GM19023 (cell line): ENCODE measurements at regions not wholly inside any gene's neighbourhood (a gene's known extent, or its start where the extent isn't known, plus 50 kb on each side); places are given as distances from the start of the nearest gene placed in this dataset.

ENCODE experiments used
- ATAC-seq: cut with Tn5 transposase; IDR thresholded peaks from one replicate; pipeline ENCODE4 v1.9.1; 2021; ENCODE audit warnings: mild to moderate bottlenecking, moderate library complexity; ENCODE audit not compliant: unreplicated experiment

DNA sequence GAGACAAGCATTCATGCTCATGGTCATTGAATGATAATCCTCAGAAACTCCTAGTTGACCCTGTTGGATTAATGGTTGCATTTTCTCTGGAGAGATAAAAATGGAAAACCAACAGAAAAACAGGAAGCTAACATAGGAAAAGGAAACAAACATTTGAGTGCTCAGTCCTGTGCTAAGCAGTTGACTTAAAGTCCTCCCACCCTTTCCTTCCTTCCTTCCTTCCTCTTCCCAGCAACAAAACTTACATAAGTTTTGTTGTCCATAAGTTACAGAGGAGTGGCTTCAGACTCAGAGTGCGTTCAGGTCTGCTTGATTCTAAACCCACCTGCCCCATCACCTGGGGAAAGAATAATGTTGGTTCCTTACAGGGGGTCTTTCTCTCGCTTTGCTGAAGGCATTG, 163.8 kb upstream of the RGMA start:
- ATAC-seq = no peak

DNA sequence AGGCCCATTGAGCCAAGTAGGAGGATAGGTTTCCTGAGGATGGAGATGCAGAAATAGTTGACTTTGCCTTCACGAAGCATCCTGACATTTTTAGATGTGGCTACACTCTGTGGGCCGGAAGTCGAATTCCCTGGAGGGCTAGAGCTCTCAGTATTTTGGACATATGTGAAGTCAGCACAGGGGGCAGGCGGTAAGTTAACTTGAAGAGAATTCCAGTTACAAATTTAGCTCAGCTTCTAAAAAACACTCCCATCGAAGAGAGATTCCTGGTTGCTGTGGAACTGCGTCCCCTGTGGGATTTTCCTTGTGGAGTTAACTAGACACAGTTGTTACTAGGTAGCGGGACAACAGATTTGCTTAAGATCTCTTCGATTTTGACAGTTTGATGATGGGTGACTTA, 161.9 kb upstream of the RGMA start:
- no peak for ATAC-seq

DNA sequence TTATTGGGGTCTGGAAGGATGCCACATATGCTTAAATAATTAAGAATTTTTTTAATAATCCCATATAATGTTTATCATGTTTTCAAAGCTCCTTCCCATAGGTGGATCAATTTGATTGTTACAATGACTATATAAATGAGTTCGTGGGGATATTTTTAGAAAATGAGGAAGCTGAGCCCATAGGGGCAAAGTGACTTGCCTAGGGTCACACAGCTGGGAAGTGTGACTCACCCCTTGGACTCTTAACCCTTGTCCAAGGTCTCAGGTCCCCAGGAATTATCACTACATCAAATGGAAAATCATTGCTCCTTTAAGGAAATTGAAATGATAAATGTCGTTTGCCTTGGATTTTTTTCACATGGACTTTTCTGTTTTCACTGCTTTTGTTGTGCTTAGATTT, 161.2 kb upstream of the RGMA start:
- no peak for ATAC-seq

DNA sequence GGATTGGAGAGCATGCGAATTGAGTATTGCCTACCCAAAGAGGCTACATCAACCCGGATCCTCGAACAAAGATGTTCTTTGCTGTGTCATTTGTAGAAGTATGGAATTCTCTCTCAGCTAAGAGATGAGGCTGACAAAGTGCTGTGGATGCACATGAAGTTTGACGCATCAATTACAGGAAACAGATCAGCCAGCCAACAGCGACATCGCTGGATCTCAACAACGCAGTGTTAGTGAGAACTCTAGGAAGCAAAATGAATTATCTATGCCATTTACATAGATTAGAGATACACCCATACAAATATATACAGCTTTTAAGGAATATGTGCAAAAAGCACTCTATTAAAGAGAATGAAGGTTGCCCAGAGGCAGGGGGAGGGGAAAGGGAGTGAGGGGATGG, 160.6 kb upstream of the RGMA start:
- ATAC-seq = no peak

DNA sequence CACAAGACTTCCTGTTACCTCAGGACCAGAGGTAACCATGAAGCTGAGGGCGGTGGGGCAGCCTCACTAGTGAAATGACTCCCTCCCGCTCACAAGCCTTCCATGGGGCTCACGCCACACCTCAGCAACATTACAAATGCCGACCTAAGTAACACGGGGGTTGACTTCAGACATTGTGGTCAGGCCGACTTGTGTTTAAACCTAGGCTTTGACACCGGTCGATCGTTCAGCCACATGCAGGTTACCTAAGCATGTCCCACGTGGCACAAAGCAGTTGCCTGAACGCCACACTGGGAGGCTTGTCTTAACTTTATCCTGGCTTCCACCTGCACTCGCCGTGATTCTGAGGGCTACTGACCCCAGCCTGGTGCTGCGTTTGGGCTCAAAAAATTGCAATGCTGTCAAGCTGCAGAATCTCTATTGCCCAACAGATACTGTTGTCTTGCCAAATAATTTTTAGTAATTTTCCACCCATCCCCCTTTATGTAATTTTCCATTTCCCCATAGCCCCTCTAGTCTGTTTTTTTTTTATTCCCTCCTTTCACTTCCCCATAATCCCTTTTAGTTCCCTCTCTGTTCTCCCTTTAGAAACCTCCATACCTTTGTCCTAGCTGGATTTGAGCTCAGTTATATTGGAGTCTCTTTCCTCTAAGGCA, 158.6 kb upstream of the RGMA start:
- no peak for ATAC-seq

DNA sequence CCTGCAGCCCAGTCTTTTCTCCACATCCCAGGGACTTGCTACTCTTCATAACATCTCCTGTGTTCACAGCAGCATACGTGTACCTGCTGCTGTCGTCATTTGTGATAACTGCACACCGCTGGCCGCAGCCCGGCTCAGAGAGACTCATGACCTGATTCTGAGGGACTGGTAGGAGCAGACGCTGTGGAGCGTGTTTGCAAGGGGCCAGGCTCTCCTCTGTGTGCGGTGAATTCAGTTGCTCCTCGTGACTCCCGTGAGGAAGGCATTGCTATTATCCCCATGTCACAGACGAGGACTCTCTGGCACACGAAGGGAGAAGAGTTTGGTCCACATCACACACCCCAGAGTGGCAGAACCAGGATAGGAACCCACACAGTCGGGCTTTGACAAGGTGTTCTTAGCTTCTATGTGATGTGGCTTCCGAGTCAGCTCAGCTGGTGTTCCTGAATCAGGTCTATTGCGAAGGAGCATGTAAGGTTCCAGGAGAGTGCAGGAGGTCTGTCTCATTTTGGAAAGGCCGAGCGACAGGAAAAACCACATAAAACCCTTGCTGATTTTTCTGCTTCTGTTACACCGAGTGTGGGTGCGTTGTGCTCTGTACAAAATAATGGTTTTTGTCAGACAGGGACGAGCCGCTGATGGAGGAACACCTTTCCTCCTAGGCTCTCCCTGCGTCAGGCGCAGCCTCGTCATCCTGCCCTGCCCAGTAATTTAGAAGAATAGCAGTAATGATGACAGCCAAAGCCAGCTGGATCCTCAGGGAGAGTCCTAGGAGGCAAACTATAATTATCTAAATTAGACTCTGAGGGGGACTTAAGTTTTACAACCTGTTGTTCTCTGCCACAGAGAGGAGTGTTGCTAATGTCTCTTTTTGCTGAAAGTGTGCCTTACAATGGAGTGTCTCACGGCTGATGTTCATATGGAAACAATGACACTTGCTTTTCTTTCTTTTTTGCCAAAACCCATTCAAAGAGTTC, 157.5 kb upstream of the RGMA start:
- ATAC-seq = no peak

DNA sequence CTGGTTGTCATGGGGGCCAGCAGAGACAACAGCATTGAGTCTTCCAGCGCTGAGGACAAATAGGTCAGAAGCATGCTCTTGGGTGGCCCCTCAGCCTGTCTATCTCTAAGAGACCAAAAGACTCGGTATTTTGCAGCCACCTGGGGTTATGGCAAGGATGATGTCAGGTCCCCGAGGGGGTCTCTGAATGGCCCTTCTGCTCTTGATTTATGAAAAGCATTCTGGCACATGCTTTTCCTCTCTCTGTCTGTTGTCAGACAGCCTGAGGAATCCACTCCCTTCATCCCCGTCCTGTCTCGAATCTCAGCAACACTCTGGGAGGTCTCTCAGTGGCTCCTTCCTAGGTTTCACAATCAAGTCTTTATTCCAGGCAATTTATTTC, 156.6 kb upstream of the RGMA start:
- ATAC-seq = no peak

DNA sequence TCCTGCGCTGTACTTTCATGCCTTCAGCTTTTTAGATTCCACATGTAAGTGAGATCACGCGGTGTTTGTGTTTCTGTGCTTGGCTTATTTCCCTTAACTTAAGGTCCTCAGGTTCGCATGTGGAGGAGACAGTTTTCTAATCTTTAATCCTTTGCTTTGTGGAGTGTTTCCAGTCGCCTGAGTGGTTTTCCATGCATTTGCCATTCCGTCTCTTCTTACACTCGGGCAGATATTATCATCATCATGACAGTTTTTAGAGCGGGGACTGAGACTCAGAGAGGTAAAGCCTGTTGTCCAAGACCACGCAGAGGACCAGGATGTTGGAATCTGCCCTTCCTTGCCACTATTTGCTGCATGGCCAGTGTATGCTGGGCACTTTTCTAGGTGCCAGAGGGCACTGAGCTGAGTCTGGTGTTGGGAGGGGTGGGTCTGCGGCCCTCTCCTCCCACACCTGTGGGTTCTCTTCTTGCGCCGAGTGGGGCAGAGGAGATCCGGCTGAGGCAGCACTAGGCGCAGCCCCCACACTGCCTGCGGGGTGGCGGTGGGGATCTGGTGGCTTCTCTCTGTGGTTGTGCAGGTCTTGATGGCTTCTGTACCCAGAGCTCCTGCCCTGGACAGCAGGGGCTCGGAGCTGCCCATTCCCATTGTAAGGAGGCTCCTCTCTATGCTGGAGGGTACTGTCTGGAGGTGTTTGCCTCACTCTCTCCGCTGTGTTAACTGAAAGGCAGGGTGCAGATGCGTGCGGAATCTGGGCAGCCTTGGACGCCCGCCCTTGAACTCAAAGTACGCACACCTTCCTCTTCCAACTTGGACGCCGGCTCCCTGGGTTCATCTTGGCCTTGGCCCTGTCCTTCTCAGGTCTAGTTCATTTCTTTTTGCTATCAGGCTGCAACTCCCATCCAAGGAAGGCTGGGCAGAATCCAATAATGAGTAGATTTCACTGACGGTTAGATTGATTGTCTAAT, 156.0 kb upstream of the RGMA start:
- ATAC-seq = no peak

DNA sequence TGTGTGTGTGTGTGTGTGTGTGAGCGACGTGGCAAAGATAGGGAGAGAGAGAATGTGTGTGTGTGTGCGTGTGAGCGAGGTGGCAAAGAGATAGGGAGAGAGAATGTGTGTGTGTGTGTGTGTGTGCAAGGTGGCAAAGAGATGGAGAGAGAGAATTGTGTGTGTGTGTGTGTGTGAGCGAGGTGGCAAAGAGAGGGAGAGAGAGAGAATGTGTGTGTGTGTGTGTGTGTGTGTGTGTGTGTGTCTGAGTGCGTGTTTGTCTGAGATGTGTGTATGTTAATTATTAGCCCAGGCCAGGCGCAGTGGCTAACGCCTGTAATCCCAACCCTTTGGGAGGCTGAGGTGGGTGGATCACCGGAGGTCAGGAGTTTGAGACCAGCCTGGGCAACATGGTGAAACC, 154.6 kb upstream of the RGMA start:
- no peak for ATAC-seq

DNA sequence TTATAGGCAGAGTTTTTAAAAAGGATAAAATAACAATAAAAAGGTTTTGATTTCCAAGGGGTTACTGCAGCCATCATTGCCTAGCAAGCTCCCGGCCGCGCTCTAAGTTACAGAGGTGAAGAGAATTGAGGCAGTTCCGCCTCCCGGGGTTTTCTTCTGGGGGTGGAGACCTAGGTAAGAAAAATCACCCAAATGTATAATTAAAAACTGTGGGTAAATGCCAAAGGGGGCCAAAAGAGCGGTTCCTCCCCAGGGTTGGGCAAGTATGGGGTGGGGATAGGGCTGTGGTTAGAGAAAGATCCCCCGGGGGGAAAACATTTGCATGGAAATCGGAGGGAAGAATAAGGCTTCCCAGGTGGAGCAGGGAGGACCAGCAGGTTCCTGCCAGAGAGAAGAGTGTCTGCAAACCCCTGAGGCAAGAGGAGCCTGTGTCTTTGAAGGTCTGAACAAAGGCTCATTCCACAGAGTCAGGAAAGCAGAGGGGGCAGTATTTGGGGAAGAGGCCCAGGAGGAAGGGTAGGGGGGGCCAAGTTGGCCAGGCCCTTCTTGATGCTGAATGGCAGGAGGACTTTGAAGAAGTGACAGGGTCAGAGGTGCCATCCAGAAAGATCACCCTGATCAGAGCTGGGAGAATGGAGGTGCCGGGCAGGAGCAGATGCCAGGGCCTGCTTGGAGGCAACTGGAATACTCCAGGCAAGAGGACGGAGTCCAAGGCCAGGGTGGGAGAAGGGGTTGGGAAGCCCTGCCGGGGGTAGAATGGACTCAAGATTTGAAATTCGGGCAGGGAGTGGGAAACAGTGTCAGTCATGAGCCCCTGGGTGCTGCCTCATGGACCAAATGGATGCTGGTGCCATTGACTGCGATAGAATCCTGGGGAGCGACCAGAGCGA, 152.9 kb upstream of the RGMA start:
- ATAC-seq = no peak

DNA sequence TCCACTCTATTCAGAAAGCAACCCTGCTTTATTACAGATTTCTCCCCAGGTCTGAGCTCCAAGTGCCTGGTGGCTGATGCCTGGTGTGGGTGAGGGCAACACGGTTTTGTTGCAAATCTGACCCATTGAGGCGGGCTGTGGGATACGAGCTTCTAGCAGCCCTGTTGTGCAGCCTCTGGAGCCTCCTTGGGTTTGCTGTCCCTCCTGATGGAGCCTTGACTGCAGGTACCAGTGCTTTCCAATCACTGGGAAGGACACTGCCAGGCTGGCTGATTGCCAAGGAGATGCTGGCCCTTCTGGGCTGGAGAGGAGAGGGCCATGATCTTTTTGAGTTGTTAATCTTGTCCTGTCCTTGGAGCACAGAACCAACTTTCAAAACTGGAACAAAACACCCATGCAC, 151.0 kb upstream of the RGMA start:
- ATAC-seq = no peak

DNA sequence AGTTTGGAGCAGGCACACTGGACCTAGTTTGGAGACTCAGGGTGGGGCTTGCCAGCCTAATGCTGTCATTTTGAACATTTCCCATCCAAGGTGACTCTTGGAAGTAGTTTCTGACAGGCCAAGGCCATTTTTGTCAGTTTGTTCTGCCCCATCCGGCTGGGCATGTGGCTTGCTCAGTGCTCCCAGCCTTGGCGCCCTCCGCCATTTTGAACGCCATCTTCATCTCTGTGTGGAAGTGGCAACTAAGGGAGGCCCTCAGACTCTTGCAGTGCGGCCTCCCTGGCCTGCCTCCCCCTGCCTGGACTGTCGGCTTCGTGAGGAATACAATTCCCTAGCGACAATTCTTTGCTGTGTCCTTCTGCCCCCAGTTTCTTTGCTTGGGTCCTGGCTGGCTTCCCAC, 150.6 kb upstream of the RGMA start:
- no peak for ATAC-seq

DNA sequence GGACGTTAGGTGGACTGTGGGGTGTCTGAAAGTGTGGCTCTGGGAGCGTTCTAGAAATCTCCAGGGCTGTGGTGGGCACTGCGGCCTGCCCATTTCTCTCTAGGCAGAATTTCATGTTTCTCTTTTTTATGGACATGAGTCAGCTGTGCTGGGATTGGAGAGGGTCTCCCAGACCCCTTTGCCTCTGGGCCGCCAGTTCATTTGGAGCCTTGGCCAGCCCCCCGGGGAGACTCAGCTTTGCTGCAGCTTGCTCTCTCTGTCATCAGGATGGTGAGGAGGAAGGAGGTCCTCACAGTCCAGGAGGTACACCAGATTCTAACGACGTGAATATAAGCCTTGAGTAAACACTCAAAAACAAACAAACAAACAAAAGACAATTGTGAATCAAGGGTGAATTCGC, 149.6 kb upstream of the RGMA start:
- no peak for ATAC-seq

DNA sequence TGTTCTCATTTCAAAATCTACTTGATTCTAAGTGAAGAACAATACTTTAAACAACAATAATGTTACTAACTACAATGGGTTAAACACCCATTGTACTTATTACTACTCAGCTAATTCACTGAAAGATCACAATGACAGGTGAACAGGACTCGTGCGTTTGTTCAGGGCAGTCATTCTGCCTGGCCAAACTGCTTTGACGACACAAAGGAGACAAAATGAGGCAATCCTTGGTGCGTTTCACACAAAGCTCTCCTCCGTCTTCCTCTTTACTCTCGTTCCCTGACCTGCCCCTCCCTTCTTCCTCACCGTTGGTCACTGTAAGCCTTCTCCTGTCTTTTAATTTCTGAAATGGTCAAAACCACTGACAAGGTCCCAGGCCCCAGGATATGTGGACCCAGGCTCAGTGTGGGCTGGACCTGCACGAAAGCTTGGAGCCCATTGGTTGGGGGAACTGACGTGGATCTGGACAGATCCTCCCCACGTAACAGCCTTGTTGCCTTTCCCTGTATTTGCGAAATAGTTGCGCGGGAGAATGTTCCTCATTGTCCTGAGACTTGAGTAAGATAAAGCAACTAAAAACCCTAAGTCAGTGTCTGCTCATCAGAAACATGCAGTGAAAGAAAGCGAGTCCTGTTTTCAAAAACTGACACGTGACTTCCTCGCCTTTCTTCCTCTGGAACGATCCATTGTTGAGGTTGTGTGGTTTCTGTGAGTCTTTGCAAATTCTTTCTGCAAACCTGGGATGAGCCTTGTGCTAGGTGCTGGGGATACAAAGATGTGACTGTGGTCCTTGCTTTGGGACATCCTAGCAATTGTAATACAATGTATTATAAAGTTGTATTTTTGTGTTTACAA, 147.1 kb upstream of the RGMA start:
- ATAC-seq = no peak

DNA sequence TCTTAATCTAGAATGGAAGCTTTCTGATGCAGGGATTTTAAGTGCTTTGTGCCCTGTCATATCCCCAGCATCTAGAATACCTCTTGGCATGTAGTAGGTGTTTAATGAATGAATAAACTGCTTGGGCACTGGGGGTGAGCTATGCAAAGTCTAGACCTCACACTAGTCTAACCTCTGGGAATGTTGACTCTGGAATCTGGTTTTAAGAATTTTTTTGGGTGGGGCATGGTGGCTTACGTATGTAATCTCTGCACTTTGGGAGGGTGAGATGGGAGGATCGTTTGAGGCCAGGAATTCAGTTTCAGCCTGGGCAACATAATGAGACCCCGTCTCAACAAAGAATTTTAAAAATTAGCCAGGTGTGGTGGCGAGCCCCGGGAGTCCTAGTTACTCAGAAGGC, 146.3 kb upstream of the RGMA start:
- ATAC-seq = no peak

DNA sequence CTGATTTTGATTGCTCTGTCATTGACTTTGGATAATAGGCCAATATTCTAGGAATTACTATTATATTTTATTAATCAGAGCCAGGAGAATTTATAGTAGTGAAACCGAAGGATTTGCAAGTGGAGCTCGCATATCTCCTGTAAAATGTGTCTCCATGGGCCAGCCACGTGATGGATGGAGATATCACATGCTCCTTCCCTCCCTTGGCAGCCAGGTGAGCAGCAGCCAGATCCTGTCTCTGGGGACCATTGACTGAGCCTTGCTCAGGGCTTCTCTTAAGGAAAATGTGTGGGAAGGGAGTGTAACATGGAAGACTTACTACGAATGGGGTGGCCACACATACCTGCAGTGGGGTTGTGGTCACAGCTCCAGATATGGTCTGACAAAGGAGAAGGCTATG, 144.7 kb upstream of the RGMA start:
- ATAC-seq = no peak

DNA sequence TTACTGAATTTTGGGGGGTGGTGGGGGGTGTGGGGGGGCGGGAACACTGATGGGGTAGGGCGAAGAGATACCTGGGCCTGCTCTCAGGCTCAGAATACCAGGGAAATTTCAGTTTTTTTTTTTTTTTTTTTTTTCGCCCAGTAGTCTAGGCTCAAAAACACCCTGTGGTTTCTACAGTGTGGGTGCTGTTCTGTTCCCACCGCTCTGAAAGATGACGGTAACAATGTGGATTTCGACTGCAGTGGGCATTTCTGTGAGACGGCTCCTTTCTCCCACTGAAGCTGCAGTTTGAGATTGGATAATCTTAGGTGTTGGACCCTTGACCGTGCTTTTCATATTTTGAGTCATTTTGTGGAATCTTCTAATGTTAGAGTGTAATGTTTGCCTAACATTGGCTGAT, 143.8 kb upstream of the RGMA start:
- ATAC-seq = no peak

DNA sequence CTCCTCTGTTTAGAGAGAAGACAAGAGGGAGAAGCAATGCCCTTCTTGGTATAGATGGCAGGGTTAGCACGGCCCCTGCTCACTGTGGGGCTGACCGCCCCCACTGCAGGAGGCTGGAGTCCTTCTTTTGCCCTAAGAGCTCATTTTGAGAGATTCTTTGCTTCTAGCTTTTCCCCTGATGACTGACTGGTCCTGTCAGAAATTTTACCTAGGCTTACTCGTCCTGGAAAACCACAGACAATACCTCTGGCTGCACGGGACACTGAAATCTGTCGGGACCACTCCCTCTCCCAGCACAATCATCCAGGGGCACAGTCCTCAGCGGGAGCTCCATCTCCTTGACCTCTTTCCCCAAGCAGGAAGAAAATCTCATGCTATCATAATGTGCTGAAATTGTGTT, 143.0 kb upstream of the RGMA start:
- no peak for ATAC-seq

DNA sequence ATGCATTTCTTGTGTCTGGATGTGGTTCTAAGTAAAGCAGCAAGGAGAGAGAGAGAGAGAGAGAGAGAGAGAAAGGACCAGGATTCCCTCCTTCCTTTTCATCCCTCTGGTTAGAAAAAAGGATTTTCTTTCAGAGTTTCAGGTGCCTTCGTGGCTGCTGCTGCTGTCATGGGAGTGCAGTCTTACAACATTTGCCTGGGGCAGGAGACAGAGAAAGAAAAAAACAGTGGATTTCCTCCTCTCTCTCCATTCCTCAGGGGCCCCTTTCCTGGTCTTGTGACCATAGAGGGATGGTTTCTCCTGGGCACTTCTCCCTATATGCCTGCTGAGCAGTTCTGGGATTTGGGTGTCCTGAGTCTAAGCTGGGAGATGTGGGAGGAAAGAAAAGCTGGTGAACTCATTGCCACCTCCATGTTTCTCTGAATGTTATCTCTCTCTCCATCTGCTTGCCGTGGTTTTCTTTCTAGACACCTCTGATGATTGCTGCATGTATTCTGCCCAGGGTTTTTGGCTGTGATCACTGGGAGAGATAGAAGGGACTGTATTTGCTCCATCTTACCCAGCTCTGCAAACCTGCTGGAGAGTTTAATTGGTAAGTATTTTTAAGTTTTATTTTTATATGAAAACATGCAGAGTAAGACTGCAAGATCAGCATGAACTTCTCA, 142.4 kb upstream of the RGMA start:
- ATAC-seq = no peak
